Astrocyte of the spinal cord (primary cell): ENCODE measurements at regions not wholly inside any gene's neighbourhood (a gene's known extent, or its start where the extent isn't known, plus 50 kb on each side); places are given as distances from the start of the nearest gene placed in this dataset.
A peak's percentile ranks its signal among the peaks of the same experiment; 100 is the strongest.

Source experiments
- DNase-seq: peaks from one replicate; pipeline ENCODE4 v3.0.0; 2011; ENCODE audit warnings: low read depth, low spot score
- H3K4me3 ChIP-seq: 2 replicates; pipeline ENCODE4 v1.5.1; 2011; ENCODE audit warnings: low read depth, mild to moderate bottlenecking, low read length, moderate library complexity
- in situ Hi-C: cut with HindIII; loops from 2 replicates; pipeline ENCODE4 v1.10.0; 2017; ENCODE audit warnings: low sequenced_read_pairs
- TF ChIP-seq, protein P1 (sequence below): IDR thresholded peaks from 2 replicates; pipeline ENCODE4 v1.5.1; 2012; ENCODE audit warnings: low read depth, mild to moderate bottlenecking, low read length, inconsistent platforms

DNA sequence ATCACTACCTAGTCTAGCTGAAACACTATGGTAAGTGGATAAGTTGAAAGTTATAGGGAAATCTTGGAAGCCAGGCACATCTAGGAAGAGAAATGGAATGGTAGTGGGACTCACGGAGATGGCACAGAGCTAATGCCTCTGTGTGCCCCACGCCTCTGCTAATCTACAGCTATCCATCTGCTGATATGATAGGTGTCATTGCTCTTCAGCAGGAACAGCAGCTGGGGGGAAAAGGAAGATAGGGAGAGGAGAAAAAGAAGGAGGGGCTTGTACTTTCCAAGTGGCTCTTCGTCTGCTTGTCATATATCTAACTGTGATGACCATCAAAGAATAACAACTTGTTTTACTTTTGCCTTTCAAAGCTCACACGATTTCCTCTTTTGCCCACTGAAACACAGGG is 1199.1 kb upstream of the SORCS1 start:
- TF ChIP-seq, protein P1, sequence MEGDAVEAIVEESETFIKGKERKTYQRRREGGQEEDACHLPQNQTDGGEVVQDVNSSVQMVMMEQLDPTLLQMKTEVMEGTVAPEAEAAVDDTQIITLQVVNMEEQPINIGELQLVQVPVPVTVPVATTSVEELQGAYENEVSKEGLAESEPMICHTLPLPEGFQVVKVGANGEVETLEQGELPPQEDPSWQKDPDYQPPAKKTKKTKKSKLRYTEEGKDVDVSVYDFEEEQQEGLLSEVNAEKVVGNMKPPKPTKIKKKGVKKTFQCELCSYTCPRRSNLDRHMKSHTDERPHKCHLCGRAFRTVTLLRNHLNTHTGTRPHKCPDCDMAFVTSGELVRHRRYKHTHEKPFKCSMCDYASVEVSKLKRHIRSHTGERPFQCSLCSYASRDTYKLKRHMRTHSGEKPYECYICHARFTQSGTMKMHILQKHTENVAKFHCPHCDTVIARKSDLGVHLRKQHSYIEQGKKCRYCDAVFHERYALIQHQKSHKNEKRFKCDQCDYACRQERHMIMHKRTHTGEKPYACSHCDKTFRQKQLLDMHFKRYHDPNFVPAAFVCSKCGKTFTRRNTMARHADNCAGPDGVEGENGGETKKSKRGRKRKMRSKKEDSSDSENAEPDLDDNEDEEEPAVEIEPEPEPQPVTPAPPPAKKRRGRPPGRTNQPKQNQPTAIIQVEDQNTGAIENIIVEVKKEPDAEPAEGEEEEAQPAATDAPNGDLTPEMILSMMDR: no peak
- in situ Hi-C loops: no loop called here
- DNase-seq: no peak
- H3K4me3 ChIP-seq: no peak overlapping the region

DNA sequence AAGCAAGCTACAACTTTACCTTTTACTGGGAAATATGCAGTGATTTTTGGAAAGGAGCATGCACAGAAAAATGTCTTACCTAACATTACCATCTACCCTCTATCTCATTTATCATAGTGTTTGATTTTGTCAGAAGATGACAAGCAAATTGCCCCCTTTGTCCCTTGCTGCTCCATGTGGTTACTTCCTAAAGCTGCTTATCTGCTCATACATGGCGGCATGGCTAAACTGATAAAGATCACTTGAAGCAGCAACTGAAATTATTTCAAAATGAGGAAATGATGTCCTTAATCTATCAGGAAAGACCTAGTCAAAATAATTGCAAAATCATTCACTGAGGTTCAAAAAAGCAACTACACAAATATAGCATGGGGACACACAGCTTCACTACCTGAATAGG is 1198.5 kb upstream of the SORCS1 start:
- DNase-seq: no peak

GRCh38 chr10:108362296-108362695 is 1197.8 kb upstream of the SORCS1 start:
- TF ChIP-seq, protein P1: no peak
- no peak for DNase-seq
- in situ Hi-C loops: no loop called here
- H3K4me3 ChIP-seq: no peak overlapping the region

More for the DNA sequence above, 1198.5 kb upstream of the SORCS1 start:
- in situ Hi-C loops: no loop called here
- TF ChIP-seq, protein P1: no peak
- no peak overlapping the region for H3K4me3 ChIP-seq

DNA sequence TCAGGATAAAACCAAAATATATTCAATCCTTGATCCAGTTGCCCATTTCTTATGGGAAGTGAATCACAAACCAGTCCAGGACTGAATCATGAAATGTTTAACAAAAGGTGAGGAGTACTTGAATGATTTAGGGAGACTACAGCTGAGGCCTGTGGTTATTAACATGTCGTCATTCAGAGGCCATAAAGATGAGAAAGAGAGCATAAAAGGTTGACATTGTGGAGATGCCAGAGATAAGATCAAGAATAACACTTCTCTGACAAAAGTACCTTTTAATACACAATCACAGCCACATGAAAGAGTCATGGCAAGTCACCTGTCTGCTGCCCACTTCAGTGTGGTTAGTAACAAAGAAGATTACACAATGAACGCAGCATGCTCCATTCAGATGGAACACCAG is 1195.7 kb upstream of the SORCS1 start:
- TF ChIP-seq, protein P1: no peak
- no peak overlapping the region for H3K4me3 ChIP-seq
- in situ Hi-C loops: no loop called here
- peak; percentile 55 for DNase-seq

- DNase-seq: peak; percentile 85
- no peak overlapping the region for H3K4me3 ChIP-seq
- in situ Hi-C loops: no loop called here
- TF ChIP-seq, protein P1: peak; percentile 3
Observed at GRCh38 chr10:108358912-108359311, 1194.4 kb upstream of the SORCS1 start.

- H3K4me3 ChIP-seq: no peak overlapping the region
- TF ChIP-seq, protein P1: no peak
- DNase-seq: no peak
- in situ Hi-C loops: no loop called here
Observed at GRCh38 chr10:108352771-108353170, 1188.3 kb upstream of the SORCS1 start.

DNA sequence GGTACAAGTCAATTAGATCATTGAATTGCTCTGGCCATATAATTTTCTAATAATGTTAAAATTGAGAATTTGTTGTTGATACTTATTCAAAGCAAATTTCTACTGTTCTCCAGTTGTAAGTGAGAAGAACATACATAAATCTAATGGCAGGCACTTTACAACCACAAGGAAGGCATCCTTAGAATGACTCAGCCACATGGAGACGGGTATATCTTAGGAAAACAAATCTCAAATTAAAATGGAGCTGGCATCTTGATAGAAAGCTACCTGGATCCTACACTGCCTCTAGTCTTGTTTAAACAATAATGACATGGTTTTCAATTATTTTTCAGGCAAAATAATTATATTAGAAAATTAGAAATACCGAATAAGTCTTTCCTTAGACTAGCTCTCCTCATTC is 1183.7 kb upstream of the SORCS1 start:
- no peak for DNase-seq
- TF ChIP-seq, protein P1: no peak
- in situ Hi-C loops: no loop called here
- no peak overlapping the region for H3K4me3 ChIP-seq
